Stomach (tissue), 4 donors: ENCODE measurements at regions not wholly inside any gene's neighbourhood (a gene's known extent, or its start where the extent isn't known, plus 50 kb on each side); places are given as distances from the start of the nearest gene placed in this dataset.

Experiments used
- CTCF ChIP-seq, 7 experiments: fragments of 450-650 bp in 4 of 7; fragments of 200-600 bp in 3 of 7; sonication (generic) in 3 of 7; IDR thresholded peaks; one replicate each; pipeline ENCODE4 v1.5.1; 2016 to 2019; ENCODE audit warnings: antibody characterized with exemption in 7 of 7, control low read depth in 2 of 7, mild to moderate bottlenecking in 1 of 7
- POLR2A ChIP-seq, 4 donors: fragments of 450-650 bp; IDR thresholded peaks; one replicate each; pipeline ENCODE4 v1.6.1; 2016; ENCODE audit warnings: antibody characterized with exemption in 4 of 4, control low read depth in 2 of 4, mild to moderate bottlenecking in 1 of 4, moderate library complexity in 1 of 4

- TF ChIP-seq CTCF (IDR thresholded peaks at IDR 0.05), result no peak
- no peak for TF ChIP-seq POLR2A (IDR thresholded peaks at IDR 0.05)
These were observed 869.8 kb upstream of the MAN1A1 start for GRCh38 chr6:120219339-120219738.
